Smooth muscle cell (in vitro differentiated cells): ENCODE measurements at regions not wholly inside any gene's neighbourhood (a gene's known extent, or its start where the extent isn't known, plus 50 kb on each side); places are given as distances from the start of the nearest gene placed in this dataset.

Experiments used
- DNase-seq: peaks from one replicate; lab custom pipeline; 2025; ENCODE audit not compliant: unreplicated experiment; lab: John Stamatoyannopoulos, UW
- H2AFZ ChIP-seq: fragments of 200-600 bp; sonication (generic); 2 replicates; pipeline ENCODE4 v1.6.0; 2016; ENCODE audit warnings: antibody characterized with exemption, low read depth, mild to moderate bottlenecking
- H3F3A ChIP-seq: fragments of 200-600 bp; sonication (generic); 2 replicates; pipeline ENCODE4 v1.6.0; 2017; ENCODE audit warnings: antibody characterized with exemption, low read depth
- H3K27ac ChIP-seq: fragments of 200-600 bp; sonication (generic); 2 replicates; pipeline ENCODE4 v1.5.1; 2016; ENCODE audit warnings: low read depth, mild to moderate bottlenecking
- H3K27me3 ChIP-seq: fragments of 200-600 bp; sonication (generic); 2 replicates; pipeline ENCODE4 v1.6.1; 2016; ENCODE audit warnings: low read depth, mild to moderate bottlenecking
- H3K36me3 ChIP-seq: fragments of 200-600 bp; sonication (generic); 2 replicates; pipeline ENCODE4 v1.5.1; 2016; ENCODE audit warnings: low read depth
- H3K4me1 ChIP-seq: fragments of 200-600 bp; sonication (generic); 2 replicates; pipeline ENCODE4 v1.5.1; 2016; ENCODE audit warnings: low read depth
- H3K4me2 ChIP-seq: fragments of 200-600 bp; sonication (generic); 2 replicates; pipeline ENCODE4 v1.6.0; 2016; ENCODE audit warnings: mild to moderate bottlenecking
- H3K4me3 ChIP-seq: fragments of 200-600 bp; sonication (generic); 2 replicates; pipeline ENCODE4 v1.5.1; 2016; ENCODE audit warnings: mild to moderate bottlenecking
- H3K79me2 ChIP-seq: fragments of 200-600 bp; sonication (generic); 2 replicates; pipeline ENCODE4 v1.6.0; 2016; ENCODE audit warnings: low read depth, mild to moderate bottlenecking
- H3K9ac ChIP-seq: fragments of 200-600 bp; sonication (generic); 2 replicates; pipeline ENCODE4 v1.6.0; 2016; ENCODE audit warnings: low read depth
- H3K9me3 ChIP-seq: fragments of 200-600 bp; sonication (generic); replicated peaks from 2 replicates; pipeline ENCODE4 v1.5.1; 2016; ENCODE audit warnings: low read depth
- H4K20me1 ChIP-seq: fragments of 200-600 bp; sonication (generic); 2 replicates; pipeline ENCODE4 v1.6.0; 2016; ENCODE audit warnings: low read depth
- CTCF ChIP-seq: fragments of 200-600 bp; sonication (generic); IDR thresholded peaks from 2 replicates; pipeline ENCODE4 v1.5.1; 2017; ENCODE audit warnings: borderline replicate concordance, mild to moderate bottlenecking, antibody characterized with exemption; ENCODE audit not compliant: insufficient read depth, poor library complexity, severe bottlenecking
- WGBS: methylation state at CpG from one replicate; pipeline ENCODE4 v1.1.7; 2016; ENCODE audit warnings: low lambda C conversion rate; 5-methylcytosine and 5-hydroxymethylcytosine counted together

- H3K36me3 ChIP-seq = no peaks in the 10 kb centered on the region
- H3K4me1 ChIP-seq = peaks cover 57% of the 10 kb centered on the region
- H3K9me3 ChIP-seq = no peaks in the 10 kb centered on the region
- no peak overlapping the region for H2AFZ ChIP-seq
- no peak overlapping the region for H3K9ac ChIP-seq
- peak overlapping the region; percentile 51 for H3K4me2 ChIP-seq
- peak overlapping the region; percentile 69 for H3K27ac ChIP-seq
- no peaks in the 10 kb centered on the region for H4K20me1 ChIP-seq
- H3F3A ChIP-seq = peaks cover 17% of the 10 kb centered on the region
- no peaks in the 10 kb centered on the region for H3K79me2 ChIP-seq
- no peak overlapping the region for H3K4me3 ChIP-seq
- peak; percentile 43 for TF ChIP-seq CTCF
- no peak for DNase-seq
- WGBS = 12% methylated on average over 7 of the region's 7 CpGs
- H3K27me3 ChIP-seq = no peaks in the 10 kb centered on the region
These were observed 209.5 kb upstream of the S1PR3 start for GRCh38 chr9:88781628-88782391.

- no peak for TF ChIP-seq CTCF
- Histone ChIP-seq H3K4me1 (peaks cover 44% of the 10 kb centered on the region), H3F3A (peaks cover 17% of the 10 kb centered on the region), H3K27ac (peak overlapping the region; percentile 69), H3K79me2 (no peaks in the 10 kb centered on the region), H3K27me3 (no peaks in the 10 kb centered on the region), H3K9me3 (no peaks in the 10 kb centered on the region), H3K9ac (peak overlapping the region; percentile 63), H3K36me3 (no peaks in the 10 kb centered on the region), H2AFZ (peak overlapping the region; percentile 34), H3K4me3 (no peak overlapping the region), H4K20me1 (no peaks in the 10 kb centered on the region), H3K4me2 (peak overlapping the region; percentile 51)
- DNase-seq = no peak
- WGBS = 63% methylated on average over 10 of the region's 10 CpGs
These were observed 208.1 kb upstream of the S1PR3 start for GRCh38 chr9:88782931-88783710.

DNA sequence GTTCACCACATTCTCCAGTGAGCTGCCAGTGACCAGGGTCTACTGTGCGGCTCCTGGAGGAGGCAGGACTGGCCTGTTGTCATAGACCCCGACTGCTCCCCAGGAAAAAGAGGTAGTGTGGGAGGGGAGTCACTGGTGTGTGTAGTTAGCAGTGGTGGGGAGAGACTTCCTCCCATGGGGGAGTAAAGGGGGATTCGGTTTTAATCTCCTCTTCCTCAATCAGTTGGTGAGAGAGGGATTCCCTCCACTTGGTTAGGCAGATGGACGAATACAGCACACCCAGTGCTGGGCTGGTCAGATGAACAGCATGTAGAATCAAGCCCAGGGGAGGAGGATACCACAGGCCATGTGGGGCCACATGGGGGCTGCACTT, 207.6 kb upstream of the S1PR3 start:
- Histone ChIP-seq H3K4me1 (peaks cover 43% of the 10 kb centered on the region), H4K20me1 (no peaks in the 10 kb centered on the region), H2AFZ (peak overlapping the region; percentile 34), H3K4me3 (no peak overlapping the region), H3K27me3 (no peaks in the 10 kb centered on the region), H3K27ac (peak overlapping the region; percentile 69), H3K79me2 (no peaks in the 10 kb centered on the region), H3K4me2 (peak overlapping the region; percentile 33), H3K9ac (peak overlapping the region; percentile 63), H3K36me3 (no peaks in the 10 kb centered on the region), H3F3A (peaks cover 17% of the 10 kb centered on the region), H3K9me3 (no peaks in the 10 kb centered on the region)
- DNase-seq = no peak
- no peak for TF ChIP-seq CTCF
- 52% methylated on average over 4 of the region's 4 CpGs for WGBS

DNA sequence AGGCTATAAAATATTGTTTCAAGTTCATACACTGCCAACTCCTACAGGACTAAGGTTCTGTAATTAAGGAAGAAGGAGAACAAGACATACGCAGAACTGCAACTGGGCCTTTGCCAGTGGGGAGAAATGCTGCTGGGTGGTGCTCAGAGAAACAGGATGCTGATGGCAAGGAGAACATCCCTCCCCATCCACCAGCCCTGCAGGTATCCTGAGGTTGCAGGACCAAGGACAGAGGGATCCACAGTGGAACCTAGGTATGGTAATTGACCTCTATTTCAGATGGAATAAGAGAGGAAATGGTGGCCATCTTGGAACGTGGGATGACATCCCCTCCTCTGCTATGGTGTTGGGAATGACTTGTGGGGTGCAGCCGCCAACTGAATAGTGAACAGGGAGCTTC, 206.3 kb upstream of the S1PR3 start:
- WGBS = 100% methylated on average over 3 of the region's 3 CpGs
- Histone ChIP-seq H3K4me1 (peaks cover 43% of the 10 kb centered on the region), H2AFZ (no peak overlapping the region), H4K20me1 (no peaks in the 10 kb centered on the region), H3K9me3 (no peaks in the 10 kb centered on the region), H3K27me3 (no peaks in the 10 kb centered on the region), H3F3A (peaks cover 17% of the 10 kb centered on the region), H3K27ac (no peak overlapping the region), H3K36me3 (no peaks in the 10 kb centered on the region), H3K4me2 (no peak overlapping the region), H3K79me2 (no peaks in the 10 kb centered on the region), H3K9ac (no peak overlapping the region), H3K4me3 (no peak overlapping the region)
- no peak for TF ChIP-seq CTCF
- DNase-seq = no peak
